Amniotic stem cell (primary cell): ENCODE measurements at regions not wholly inside any gene's neighbourhood (a gene's known extent, or its start where the extent isn't known, plus 50 kb on each side); places are given as distances from the start of the nearest gene placed in this dataset.
"Not testable (repeated sequence)": the region's sequence is repeated elsewhere in the genome, so short reads cannot be mapped to it uniquely, and the experiment has no call there.

Experiments used
- DNase-seq: peaks from one replicate; lab custom pipeline; 2025; lab: John Stamatoyannopoulos, UW

DNA sequence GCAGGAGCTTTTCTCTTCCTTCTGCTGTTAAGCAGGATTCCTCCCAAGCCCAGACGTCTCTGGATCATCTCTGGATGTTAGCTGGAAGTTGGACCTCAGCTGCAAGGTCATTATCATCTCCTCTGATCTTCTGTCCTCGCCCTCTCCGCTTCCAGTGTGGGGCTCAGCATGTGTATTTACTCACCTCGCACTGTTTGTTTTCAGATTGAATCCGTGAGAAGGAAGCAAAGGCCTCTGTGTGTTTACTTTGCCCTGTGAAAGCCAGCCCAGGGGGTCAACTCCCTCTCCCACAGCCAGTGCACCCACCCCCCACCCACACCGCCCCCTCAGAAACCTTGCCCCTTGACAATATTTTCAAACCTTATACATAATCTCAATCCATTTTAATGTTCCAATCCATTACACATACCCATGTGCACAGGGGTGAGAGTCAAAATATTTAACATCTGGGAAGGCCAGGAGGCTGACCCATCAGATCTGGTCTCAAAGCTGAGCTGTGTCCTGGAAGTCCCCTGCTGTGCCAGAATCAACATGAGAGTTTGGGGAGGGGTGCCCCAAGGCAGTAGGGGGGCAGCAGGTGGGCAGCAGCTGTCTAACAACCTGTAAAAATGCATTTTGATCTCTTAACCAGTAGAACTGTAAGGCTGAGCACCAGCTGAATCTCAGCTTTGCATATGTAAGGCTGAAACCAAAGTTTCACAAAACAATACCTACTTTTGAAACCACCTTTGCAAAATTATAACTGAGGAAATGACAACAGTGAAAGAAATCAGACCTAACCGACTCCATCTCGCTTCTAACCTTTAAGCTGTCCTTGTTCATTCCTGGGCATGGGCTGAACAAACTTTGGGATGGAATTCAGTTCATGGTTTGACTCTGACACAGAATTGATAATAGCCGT lies 157.9 kb downstream of the ZNF664 start:
- no peak for DNase-seq

DNA sequence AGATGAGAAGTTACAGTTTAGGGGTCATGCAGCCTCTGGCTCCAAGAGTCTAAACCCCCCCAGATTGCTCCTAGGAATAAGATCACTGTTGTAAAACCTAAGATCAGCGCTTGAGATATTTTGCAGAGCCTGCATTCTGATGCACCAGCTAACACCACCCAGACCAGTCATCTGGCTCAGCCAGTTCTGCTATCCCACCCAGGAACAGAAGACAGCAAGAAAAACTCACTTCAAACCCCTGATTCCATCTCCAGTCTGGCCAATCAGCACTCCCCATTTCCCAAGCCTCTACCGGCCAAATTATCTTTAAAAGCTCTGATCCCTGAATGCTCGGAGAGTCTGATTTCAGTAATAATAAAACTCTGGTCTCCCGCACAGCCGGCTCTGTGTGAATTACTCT lies 158.6 kb downstream of the ZNF664 start:
- DNase-seq, result no peak

DNA sequence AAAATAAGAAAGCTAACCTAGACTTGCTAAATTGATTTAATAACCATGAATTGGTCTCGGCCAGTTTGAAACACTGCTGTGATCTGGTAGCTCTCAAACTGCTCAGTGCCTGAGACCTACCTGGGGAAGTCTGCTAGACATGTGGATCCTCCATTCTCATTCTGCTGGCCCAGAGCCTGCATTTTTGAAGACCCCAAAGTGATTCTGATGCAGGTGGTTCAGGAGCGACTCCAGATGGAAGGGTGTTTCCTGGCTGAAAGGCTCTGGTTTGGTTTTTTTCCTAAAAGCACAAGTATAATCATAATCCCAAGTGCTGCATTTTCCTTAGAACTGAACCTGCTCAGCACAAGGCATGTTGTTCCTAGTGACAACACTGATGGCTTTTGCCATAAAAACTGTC lies 159.5 kb downstream of the ZNF664 start:
- DNase-seq, result no peak

DNA sequence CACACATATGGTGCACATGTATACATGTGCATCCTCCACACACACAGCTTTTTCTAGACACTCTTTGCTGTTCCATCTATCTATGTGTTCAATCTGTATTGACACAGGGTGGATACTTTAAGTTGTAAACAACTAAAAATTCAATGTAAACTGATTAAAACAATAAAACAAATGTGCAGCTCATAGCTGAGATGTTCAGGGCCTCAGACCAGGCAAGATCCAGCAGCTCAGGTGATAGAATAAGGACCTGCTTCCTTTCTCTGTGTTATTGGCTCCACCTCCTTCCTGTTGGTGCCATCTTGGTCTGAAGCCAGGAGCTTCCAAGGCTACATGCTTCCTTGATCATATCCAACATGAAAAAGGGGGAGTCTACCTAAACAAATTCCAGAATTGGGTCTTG lies 158.1 kb upstream of the RFLNA start:
- no peak for DNase-seq

DNA sequence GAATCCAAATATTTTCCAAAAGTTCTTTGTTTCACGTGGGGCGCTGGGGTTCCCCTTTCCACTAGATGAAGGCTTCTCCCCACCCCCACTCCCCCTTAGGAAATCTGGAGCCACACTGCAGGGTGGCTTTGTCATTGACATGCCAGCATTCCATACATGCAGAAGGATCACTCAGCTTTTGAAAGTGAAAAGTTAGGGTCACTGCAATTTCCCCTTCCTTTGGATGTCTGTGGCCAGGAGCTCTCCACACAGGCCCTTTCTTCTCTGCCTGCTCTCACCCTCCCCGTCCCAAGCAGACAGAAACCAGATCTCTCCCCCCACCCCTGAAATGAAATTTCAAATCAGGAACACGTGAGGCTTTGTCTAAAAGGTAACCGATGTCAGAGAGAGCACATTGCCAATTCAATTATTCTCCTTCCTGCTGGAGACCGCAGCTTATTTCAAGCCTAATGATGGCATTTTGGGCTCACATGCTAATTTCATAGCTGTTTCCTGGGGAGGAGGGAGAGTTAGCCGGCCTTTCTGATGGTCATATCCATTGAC lies 153.9 kb upstream of the RFLNA start:
- DNase-seq, result no peak

DNA sequence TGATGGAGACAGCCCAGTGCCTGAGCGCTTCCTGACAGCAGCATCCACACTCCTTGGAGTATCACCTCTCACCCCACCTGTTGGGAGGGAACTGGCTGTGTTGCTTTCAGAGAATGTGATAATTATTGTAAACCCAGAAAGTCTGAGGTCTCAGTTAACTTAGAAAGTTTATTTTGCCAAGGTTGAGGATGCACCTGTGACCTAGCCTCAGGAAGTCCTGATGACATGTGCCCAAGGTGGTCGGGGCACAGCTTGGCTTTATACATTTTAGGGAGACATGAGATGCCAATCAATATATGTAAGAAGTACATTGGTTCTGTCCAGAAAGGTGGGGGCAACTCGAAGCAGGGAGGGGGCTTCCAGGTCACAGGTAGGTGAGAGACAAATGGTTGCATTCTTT lies 153.3 kb upstream of the RFLNA start:
- DNase-seq, result not testable (repeated sequence)

DNA sequence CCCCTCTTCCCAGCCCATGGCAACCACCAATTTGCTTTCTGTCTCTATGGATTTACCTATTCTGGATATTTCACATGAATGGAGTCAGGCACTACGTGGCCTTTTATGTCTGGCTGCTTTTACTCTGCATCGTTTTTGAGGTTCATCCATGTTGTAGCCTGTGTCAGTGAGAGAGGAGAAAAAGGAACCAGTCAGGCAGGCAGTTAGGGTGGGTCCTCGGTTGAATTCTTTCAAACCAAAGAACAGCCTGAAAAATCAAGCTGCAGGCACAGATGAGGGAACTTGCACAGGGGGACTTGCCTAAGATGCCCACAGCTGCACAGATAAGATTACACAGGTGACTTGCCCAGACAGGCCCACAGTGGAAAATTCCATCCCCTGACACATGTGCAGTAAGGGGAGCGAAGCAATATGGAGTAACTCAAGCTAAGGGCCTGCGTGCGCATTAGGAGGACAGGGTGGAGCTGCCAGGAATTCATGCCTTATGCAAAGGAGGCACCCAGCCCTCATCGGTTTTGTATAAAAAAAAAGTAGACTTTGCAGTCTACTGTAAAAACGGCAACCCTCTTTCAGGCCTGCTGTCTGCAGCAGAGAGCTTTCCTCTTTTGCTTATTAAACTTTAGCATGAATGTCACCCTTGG lies 152.4 kb upstream of the RFLNA start:
- DNase-seq, result no peak

DNA sequence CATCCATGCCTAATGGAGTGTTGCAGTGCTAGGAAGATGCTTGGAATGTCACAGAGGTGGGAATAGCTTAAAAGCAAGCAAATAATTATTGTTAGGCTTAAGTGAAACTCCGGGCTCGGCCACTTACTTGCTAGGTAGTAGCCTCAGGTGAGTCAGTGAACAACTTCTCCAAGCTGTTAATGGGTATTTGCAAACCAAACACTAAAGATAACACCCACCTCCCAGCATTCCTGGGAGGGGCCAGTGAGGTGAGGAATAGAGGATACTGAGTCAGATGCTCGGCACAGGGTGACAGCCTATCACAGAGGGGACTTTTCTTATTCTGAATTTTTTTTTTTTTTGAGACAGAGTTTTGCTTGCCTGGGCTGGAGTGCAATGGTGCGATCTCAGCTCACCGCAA lies 151.2 kb upstream of the RFLNA start:
- DNase-seq, result no peak

DNA sequence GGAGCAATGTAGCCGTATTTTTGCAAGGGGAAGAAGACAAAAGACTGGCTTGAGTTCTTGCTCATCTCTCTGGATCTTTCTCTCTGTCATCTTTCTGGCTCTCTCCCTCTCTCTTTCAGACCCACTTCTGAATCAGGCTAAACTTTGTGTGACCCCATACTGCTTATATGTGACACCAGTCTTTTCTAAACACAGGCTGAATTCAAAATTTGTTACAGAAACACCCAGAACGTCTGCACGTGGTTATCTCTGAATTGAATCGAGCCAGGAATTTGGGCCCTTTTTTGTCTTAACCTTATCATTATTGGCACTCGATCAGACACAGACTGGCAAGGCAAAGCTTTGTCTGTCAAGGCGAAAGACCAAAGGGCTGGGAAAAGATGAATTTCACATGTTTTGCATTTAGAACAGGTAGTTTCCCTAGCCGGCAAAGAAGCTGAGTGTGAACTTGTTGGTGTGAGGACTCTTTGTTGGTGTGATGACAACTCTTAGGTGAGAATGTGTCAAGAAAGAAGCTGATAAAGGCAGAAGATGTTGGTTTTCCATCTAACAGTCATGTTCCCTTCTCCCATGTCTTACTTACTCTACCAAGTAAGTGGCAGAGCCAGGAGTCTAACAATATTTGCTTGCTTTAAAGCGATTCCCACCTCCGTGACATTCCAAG lies 150.2 kb upstream of the RFLNA start:
- DNase-seq, result no peak

DNA sequence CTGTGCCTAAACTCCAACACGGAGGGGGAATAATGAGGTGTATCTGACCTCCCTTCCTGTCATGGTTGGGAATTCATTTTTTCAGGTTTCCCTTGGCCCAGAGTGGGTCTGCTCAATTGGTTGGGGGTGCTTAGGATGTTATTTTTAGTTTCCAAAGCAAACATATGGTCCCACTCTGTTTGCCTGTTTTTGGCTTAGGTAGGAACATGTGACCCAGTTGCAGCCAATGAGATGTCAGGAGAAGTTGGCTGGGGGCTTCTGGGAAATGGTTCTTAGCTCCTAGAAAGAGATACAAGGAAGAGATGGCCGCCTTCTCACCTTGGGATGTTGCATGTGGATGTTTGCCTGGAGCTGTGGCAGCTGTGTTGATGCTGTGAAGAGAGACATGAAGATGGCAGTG lies 147.9 kb upstream of the RFLNA start:
- DNase-seq, result no peak

DNA sequence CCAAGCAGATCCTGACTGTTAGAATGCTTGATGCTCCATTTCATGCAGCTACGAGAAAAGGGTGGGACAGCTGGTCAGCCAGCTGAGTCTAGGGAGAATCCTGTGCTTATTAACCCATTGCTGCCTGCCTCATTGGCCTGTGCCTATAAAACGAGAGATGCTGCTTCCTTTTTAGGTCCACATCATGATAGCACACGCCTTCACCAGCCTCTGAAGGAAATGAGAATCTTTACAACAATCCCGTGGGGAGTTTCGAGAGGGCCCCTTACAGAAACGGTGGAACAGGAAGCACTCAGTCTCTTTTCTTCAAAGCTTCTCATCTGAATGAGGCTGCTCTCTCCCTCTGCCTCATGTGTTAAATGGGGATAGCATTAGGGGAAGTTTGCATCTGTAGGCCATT lies 147.3 kb upstream of the RFLNA start:
- DNase-seq, result no peak

DNA sequence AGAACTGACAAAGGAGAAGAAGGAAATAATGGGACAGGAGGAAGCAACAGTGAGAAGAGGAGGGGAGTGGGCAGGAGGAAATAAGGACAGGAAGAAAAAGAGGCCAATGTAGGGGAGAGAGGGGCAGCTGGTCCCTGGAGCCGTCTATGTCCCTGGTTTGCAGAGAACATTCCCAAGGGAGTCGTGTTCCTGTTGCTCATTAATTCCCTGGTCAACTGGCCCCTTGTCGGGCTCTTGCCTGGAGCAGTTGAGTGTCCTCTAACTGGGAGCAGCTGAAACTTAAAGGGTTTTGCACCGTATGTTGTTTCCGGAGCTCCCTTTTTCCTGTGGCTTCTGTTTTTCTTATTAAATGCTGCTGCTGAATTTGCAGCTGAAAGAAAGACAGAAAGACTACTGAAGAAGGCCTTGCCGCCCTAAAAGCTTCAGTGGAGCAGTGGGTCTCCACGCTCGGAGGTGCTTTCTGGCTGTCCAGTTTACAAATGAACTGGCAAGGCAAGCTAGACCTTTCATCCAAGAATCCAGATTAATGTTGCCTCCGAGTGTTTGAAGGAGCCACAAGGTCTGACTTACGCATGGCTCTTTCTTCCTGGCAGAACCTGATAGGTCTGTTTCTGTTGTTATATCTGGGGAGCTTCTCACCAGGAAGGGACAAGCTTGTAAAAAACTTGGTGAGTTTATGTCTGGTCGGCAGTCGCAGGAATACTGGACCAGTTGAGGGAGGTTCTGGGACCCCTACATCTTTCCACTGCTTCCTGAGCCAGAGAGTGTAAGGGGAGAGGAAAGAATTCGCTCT lies 146.2 kb upstream of the RFLNA start:
- DNase-seq, result no peak

DNA sequence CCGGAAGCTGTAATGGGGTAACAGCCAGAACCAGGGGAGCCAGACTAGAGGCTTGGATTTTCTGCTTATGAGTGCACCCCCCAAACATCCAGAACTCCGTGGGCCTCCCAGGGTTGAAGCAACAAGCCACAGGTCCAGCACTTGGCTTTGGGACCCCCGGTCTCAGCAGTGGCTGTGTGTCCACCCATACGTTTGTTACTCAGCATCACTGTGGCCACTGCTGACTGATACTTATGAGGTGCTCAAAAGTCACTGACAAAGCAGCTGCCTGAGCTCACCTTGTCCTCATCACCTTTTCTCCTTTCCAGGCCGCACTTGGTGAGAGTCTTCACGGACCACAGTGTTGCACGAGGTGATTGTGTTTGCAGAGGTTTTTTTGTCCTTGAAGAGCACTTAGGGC lies 145.6 kb upstream of the RFLNA start:
- no peak for DNase-seq

DNA sequence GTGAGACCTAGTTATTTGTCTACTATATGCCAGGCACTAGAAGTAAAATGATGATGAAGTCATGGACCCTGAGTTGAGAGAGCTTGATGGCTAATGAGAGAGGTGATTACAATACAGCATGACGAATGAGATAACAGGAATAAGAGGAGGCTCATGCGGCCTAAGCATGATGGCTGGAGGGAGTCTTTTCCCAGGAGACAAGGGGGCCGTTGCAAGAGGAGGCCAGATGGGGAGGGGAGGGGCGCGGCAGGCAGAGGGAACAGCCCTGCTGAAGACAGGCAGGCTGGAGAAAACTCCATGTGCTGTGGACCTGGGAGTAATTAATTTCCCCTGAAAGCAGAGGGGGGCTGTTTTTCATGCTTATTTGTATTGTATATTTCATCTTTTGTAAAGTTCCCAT lies 144.7 kb upstream of the RFLNA start:
- no peak for DNase-seq

DNA sequence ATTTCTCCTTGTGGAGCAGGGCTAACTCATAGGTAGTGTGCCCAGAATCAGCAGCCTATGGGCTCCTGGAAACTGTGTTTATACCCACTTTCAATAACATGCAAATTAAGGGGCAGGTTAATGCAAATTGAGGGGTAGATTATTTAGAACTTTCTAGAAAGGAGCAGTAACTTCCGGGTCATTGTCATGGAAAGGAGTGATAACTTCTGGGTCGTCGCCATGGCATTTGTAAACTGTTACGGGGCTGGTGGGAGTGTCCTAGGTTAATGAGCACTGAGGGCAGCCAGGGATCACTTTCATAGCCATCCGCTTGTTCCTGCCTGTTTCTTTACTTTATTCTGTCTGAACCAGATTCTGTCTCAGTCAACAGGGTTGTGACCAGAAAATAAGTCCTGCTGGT lies 143.3 kb upstream of the RFLNA start:
- no peak for DNase-seq

DNA sequence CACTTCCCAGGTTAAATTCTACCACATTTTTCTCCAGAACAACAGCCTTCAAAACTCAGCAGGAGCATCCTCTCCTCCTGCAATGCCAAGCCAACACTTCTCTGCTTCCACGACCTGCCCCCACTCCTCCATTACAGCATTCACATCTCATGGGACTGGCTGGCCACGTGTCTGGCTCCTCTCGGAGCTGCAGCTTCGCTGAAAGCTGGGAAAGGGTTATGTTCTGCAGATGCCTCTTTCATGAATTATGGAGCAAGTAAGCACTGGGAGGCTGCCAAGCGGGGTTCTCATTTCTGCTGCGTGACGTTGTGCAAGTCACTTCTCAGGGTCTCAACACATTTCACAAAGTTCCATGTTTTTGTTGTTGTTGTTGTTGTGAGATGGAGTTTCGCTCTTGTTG lies 142.2 kb upstream of the RFLNA start:
- no peak for DNase-seq

DNA sequence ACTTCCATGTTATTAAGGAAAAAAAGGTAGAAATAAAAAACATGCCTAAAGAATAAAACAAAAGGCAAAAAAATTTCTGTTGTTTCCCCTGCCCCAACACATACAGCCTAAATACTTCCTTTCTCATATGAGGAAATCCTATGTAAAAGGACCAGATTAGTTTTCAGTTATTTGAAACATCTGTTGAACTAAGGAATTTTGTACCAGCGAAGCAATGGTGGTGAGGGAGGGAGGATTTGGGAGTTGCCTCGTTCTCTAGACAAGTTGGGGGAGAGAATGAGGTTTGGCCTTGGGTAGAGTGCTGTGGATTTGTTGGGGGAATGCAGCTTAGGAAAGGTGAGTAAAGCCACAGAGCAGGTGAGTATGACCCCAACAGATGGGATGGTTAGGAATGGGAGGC lies 141.5 kb upstream of the RFLNA start:
- no peak for DNase-seq

DNA sequence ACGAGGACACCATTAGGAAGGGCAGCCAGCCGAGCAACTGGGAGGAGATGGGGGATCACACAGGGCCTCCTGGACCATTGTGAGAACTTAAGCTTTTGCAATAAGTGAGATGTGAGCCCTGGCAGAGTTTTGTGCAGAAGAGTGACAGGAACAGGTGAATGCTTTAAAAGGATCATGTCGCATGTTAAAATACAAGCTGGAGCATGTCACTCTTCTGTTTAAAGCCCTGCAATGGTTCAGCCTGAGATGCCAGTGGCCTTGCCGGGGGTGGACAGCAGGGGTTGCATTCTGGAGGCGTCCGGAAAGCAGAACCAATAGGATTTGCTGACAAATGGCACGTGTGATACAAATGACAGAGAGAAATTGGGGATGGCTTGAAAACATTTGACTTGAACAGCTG lies 137.5 kb upstream of the RFLNA start:
- no peak for DNase-seq

DNA sequence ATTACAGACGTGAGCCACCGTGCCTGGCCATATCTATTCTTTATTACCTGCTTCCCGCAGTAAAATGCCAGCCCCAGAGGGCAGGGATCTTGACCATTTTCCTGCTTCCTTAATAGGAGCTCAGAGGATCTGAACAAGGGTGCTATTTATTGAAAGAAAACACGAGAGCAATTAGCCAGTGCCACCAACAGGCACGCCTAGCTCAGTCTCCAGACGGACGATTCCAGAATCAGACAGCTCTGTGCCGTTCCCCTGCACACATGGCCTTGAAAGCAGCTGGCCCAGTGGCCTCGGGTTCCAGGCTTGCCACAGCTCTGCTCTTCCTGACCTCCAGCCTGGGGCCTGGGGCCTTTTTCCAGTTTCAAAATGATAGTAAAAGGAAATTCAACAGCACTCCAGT lies 135.2 kb upstream of the RFLNA start:
- no peak for DNase-seq

DNA sequence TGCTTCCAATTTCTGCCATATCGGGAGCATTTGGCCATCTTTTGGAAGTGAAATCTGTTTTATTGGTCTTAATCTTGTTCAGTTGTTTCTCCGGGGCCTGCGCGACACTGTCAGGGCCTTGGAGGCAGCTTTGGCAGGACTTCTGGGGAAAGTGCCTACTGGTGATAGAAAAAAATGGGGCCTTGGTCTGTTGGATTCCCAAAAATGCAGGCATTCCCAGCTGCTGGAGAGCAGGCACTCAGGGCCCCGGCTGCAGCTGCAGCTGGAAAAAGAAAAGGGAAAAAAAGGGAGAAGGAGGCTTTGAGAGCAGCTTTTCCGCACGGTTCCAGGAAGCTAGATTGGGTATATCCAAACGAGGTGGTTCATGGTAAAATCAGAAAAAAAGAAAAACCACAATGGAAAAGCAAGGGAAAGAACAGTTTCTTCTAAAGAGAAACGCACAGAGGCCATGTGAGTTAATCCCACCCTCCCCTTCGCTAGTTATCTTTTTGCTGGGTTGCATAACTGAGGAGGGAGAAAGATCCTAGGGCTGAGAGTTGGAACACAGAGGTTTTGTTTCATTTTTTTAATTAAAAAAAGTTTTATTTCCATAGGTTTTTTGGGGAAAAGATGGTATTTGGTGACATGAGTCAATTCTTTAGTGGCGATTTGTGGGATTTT lies 134.7 kb upstream of the RFLNA start:
- DNase-seq, result no peak

DNA sequence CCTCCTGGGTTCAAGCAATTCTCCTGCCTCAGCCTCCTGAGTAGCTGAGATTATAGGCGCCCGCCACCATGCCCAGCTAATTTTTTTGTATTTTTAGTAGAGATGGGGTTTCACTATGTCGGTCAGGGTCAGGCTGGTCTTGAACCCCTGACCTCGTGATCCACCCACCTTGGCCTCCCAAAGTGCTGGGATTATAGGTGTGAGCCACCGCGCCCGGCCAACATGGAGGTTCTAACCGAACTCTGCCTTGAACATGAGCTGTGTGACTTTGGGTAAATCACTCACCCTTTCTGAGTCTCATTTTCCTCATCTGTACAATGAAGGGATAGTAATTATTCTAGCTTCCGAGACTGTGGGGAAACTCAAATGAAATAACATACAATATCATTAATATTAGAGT lies 133.5 kb upstream of the RFLNA start:
- DNase-seq, result not testable (repeated sequence)
